ENCODE measurements at regions not wholly inside any gene's neighbourhood (a gene's known extent, or its start where the extent isn't known, plus 50 kb on each side); places are given as distances from the start of the nearest gene placed in this dataset.

DNA sequence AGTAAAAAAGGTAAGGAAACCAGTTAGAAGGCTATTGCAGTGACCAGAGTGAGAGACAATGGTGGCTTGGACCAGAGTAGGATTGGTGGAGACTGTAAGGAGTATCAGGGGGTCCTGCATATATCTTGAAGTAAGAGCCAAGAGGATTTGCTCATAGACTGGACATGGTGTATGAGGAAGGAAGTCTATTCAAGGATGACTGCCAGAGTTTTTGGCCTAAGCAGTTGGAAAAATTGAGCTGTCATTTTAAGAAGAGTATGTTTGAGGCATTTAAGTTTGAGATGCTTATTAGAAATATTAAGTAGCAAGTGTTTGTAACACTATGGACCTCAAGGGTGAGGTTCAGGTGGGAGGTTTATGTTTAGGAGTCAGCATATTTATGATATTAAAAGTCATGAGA is 596.6 kb downstream of the METTL15 start:
- Mint-ChIP-seq H3K4me1 (no peaks in the 10 kb centered on the region), H3K4me3 (no peak overlapping the region), H3K9me3 (ENCODE audit: insufficient read depth) (no peaks in the 10 kb centered on the region), H3K27me3 (no peaks in the 10 kb centered on the region), H3K27ac (no peak overlapping the region)
- Histone ChIP-seq H3K79me2 (ENCODE audit: control insufficient read depth, insufficient read depth, low read length) (no peaks in the 10 kb centered on the region), H3K4me1 (ENCODE audit: control insufficient read depth in 2 of 2, insufficient read depth in 2 of 2, low read length in 2 of 2) (no peaks in the 10 kb centered on the region), H3K36me3 (replicated peaks in 1 of 2; ENCODE audit: control extremely low read depth in 1 of 2, control insufficient read depth in 1 of 2, extremely low read depth in 1 of 2, insufficient read depth in 2 of 2, low read length in 1 of 2) (no peaks in the 10 kb centered on the region), H3K9ac (ENCODE audit: low read length) (no peak overlapping the region), H3K4me2 (replicated peaks; ENCODE audit: low read depth, low read length, poor library complexity, severe bottlenecking) (no peak overlapping the region), H3K27me3 (replicated peaks in 1 of 4; ENCODE audit: control extremely low read depth in 1 of 4, control insufficient read depth in 3 of 4, insufficient read depth in 4 of 4, low read length in 3 of 4) (no peaks in the 10 kb centered on the region), H3K9me3 (ENCODE audit: control extremely low read depth in 1 of 3, control insufficient read depth in 2 of 3, insufficient read depth in 1 of 3, low read length in 2 of 3) (no peaks in the 10 kb centered on the region), H4K20me1 (ENCODE audit: control insufficient read depth, insufficient read depth, low read length, poor library complexity, severe bottlenecking) (no peaks in the 10 kb centered on the region), H3K27ac (ENCODE audit: low read length in 2 of 2) (no peak overlapping the region), H2AFZ (ENCODE audit: insufficient read depth, low read depth, low read length, poor library complexity, severe bottlenecking) (no peak overlapping the region), H3K4me3 (ENCODE audit: control extremely low read depth in 1 of 5, extremely low read depth in 1 of 5, insufficient read depth in 1 of 5, low read depth in 2 of 5, low read length in 4 of 5) (no peak overlapping the region)
- no peak for DNase-seq
- TF ChIP-seq, protein P1, sequence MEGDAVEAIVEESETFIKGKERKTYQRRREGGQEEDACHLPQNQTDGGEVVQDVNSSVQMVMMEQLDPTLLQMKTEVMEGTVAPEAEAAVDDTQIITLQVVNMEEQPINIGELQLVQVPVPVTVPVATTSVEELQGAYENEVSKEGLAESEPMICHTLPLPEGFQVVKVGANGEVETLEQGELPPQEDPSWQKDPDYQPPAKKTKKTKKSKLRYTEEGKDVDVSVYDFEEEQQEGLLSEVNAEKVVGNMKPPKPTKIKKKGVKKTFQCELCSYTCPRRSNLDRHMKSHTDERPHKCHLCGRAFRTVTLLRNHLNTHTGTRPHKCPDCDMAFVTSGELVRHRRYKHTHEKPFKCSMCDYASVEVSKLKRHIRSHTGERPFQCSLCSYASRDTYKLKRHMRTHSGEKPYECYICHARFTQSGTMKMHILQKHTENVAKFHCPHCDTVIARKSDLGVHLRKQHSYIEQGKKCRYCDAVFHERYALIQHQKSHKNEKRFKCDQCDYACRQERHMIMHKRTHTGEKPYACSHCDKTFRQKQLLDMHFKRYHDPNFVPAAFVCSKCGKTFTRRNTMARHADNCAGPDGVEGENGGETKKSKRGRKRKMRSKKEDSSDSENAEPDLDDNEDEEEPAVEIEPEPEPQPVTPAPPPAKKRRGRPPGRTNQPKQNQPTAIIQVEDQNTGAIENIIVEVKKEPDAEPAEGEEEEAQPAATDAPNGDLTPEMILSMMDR (IDR thresholded peaks at IDR 0.05), result no peak
- TF ChIP-seq EZH2 (IDR thresholded peaks at IDR 0.05; ENCODE audit: borderline replicate concordance, insufficient read depth, low read depth, low read length, poor library complexity, severe bottlenecking), result no peak
- POLR2A ChIA-PET, result no interaction called here
- CTCF ChIA-PET, result no interaction called here
- intact Hi-C loops (cut with micrococcal nuclease), result no loop called here
- ATAC-seq (ENCODE audit: low read depth), result no peak

GRCh38 chr11:28703371-28703770 is 595.2 kb downstream of the METTL15 start:
- Histone ChIP-seq H3K4me2 (replicated peaks; ENCODE audit: low read depth, low read length, poor library complexity, severe bottlenecking) (no peak overlapping the region), H3K9me3 (ENCODE audit: control extremely low read depth in 1 of 3, control insufficient read depth in 2 of 3, insufficient read depth in 1 of 3, low read length in 2 of 3) (no peaks in the 10 kb centered on the region), H3K79me2 (ENCODE audit: control insufficient read depth, insufficient read depth, low read length) (no peaks in the 10 kb centered on the region), H3K27ac (ENCODE audit: low read length in 2 of 2) (no peak overlapping the region), H3K4me3 (ENCODE audit: control extremely low read depth in 1 of 5, extremely low read depth in 1 of 5, insufficient read depth in 1 of 5, low read depth in 2 of 5, low read length in 4 of 5) (no peak overlapping the region), H3K4me1 (ENCODE audit: control insufficient read depth in 2 of 2, insufficient read depth in 2 of 2, low read length in 2 of 2) (no peaks in the 10 kb centered on the region), H3K36me3 (replicated peaks in 1 of 2; ENCODE audit: control extremely low read depth in 1 of 2, control insufficient read depth in 1 of 2, extremely low read depth in 1 of 2, insufficient read depth in 2 of 2, low read length in 1 of 2) (no peaks in the 10 kb centered on the region), H3K9ac (ENCODE audit: low read length) (no peak overlapping the region), H2AFZ (ENCODE audit: insufficient read depth, low read depth, low read length, poor library complexity, severe bottlenecking) (no peak overlapping the region), H3K27me3 (replicated peaks in 1 of 4; ENCODE audit: control extremely low read depth in 1 of 4, control insufficient read depth in 3 of 4, insufficient read depth in 4 of 4, low read length in 3 of 4) (no peaks in the 10 kb centered on the region), H4K20me1 (ENCODE audit: control insufficient read depth, insufficient read depth, low read length, poor library complexity, severe bottlenecking) (no peaks in the 10 kb centered on the region)
- WGBS (ENCODE audit: insufficient coverage), result no CpG with 5 or more reads among the region's 4 CpGs
- Mint-ChIP-seq H3K27ac (no peak overlapping the region), H3K9me3 (ENCODE audit: insufficient read depth) (no peaks in the 10 kb centered on the region), H3K27me3 (no peaks in the 10 kb centered on the region), H3K4me1 (no peaks in the 10 kb centered on the region), H3K4me3 (no peak overlapping the region)
- ChIA-PET POLR2A (no interaction called here), CTCF (no interaction called here)
- intact Hi-C loops (cut with micrococcal nuclease), result no loop called here
- TF ChIP-seq, protein P1 (IDR thresholded peaks at IDR 0.05), result no peak
- no peak for TF ChIP-seq EZH2 (IDR thresholded peaks at IDR 0.05; ENCODE audit: borderline replicate concordance, insufficient read depth, low read depth, low read length, poor library complexity, severe bottlenecking)
- DNase-seq (no peak), ATAC-seq (ENCODE audit: low read depth) (no peak)

All from B cell (primary cell).